ENCODE measurements at regions not wholly inside any gene's neighbourhood (a gene's known extent, or its start where the extent isn't known, plus 50 kb on each side); places are given as distances from the start of the nearest gene placed in this dataset.

DNA sequence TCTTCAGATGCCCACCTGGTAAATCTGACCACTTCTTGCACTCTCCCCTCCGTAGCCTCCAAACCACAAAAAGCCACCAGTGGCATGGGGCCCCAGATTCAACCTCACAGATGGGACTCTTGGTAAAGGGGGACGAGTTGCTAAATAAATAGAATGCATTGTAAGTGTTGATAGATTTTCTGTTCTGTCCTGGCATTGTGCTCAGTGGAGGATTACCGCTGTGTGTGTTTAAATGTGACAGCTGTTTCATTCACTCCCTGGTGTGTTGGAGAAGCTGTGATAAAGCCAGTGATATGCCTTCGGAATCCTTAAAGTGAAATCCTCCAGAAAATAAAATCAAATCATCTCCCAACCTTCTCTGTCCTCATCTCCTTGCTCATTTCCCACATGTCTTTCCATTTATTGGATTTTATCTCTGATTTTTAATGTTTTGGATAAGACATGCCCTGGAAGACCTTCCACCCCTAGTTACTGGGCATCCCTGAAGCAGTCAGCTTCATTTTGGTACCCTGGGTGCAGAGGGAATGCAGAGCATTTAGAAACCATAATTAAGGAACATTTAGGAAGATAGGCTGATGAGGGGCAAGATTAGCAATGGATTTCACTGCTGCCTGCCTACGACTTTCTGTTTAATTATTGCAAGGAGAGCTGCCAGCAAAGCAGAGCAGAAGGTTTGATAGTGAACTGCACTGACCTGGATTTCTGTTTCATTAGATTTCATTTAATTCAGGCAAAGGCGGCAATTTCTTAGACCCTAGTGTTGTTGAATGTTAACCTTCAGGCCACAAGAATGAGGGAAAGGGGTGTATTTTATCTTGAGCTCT, 460.9 kb upstream of the KIRREL3 start:
- TF ChIP-seq, protein P1, sequence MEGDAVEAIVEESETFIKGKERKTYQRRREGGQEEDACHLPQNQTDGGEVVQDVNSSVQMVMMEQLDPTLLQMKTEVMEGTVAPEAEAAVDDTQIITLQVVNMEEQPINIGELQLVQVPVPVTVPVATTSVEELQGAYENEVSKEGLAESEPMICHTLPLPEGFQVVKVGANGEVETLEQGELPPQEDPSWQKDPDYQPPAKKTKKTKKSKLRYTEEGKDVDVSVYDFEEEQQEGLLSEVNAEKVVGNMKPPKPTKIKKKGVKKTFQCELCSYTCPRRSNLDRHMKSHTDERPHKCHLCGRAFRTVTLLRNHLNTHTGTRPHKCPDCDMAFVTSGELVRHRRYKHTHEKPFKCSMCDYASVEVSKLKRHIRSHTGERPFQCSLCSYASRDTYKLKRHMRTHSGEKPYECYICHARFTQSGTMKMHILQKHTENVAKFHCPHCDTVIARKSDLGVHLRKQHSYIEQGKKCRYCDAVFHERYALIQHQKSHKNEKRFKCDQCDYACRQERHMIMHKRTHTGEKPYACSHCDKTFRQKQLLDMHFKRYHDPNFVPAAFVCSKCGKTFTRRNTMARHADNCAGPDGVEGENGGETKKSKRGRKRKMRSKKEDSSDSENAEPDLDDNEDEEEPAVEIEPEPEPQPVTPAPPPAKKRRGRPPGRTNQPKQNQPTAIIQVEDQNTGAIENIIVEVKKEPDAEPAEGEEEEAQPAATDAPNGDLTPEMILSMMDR (IDR thresholded peaks at IDR 0.05; ENCODE audit: low read depth, low read length), result no peak
- TF ChIP-seq EZH2phosphoT487 (IDR thresholded peaks at IDR 0.05; ENCODE audit: low read depth), result no peak

Measured in OCI-LY3 (cell line).